ENCODE measurements at regions not wholly inside any gene's neighbourhood (a gene's known extent, or its start where the extent isn't known, plus 50 kb on each side); places are given as distances from the start of the nearest gene placed in this dataset.

- WGBS (ENCODE audit: insufficient coverage, low coverage, low lambda C conversion rate, missing lambda C conversion rate): 89% methylated on average over 1 of the region's 1 CpG
- TF ChIP-seq CTCF (IDR thresholded peaks at IDR 0.05) (no peak), POLR2A (IDR thresholded peaks at IDR 0.05) (no peak)
- Histone ChIP-seq H3K4me3 (no peak overlapping the region), H3K36me3 (no peaks in the 10 kb centered on the region), H3K27ac (no peak overlapping the region), H3K27me3 (no peaks in the 10 kb centered on the region), H3K4me1 (no peaks in the 10 kb centered on the region), H3K9me3 (no peaks in the 10 kb centered on the region)
- DNase-seq (no peak), ATAC-seq (no peak)
- intact Hi-C loops (cut with DNase I): no loop called here
Observed at GRCh38 chr2:204032301-204032700, 95.7 kb downstream of the ICOS start.

- Histone ChIP-seq H3K4me3 (no peak overlapping the region), H3K27ac (no peak overlapping the region), H3K27me3 (no peaks in the 10 kb centered on the region), H3K4me1 (no peaks in the 10 kb centered on the region), H3K36me3 (no peaks in the 10 kb centered on the region), H3K9me3 (no peaks in the 10 kb centered on the region)
- DNase-seq (no peak), ATAC-seq (no peak)
- intact Hi-C loops (cut with DNase I): no loop called here
- TF ChIP-seq CTCF (IDR thresholded peaks at IDR 0.05): no peak
- TF ChIP-seq POLR2A (IDR thresholded peaks at IDR 0.05): no peak
- WGBS (ENCODE audit: insufficient coverage, low coverage, low lambda C conversion rate, missing lambda C conversion rate): 76% methylated on average over 8 of the region's 8 CpGs
Observed at GRCh38 chr2:204033611-204034495, 97.3 kb downstream of the ICOS start.

- Histone ChIP-seq H3K27ac (no peak overlapping the region), H3K36me3 (no peaks in the 10 kb centered on the region), H3K9me3 (no peaks in the 10 kb centered on the region), H3K27me3 (no peaks in the 10 kb centered on the region), H3K4me3 (no peak overlapping the region), H3K4me1 (no peaks in the 10 kb centered on the region)
- ATAC-seq: no peak
- no peak for TF ChIP-seq POLR2A (IDR thresholded peaks at IDR 0.05)
- no peak for TF ChIP-seq CTCF (IDR thresholded peaks at IDR 0.05)
- intact Hi-C loops (cut with DNase I): no loop called here
- DNase-seq: no peak
- WGBS (ENCODE audit: insufficient coverage, low coverage, low lambda C conversion rate, missing lambda C conversion rate): 68% methylated on average over 4 of the region's 4 CpGs
Observed at GRCh38 chr2:204036706-204037105, 100.1 kb downstream of the ICOS start.

- Histone ChIP-seq H3K36me3 (no peaks in the 10 kb centered on the region), H3K4me1 (no peaks in the 10 kb centered on the region), H3K9me3 (no peaks in the 10 kb centered on the region), H3K27me3 (no peaks in the 10 kb centered on the region), H3K27ac (no peak overlapping the region), H3K4me3 (no peak overlapping the region)
- no peak for ATAC-seq
- TF ChIP-seq POLR2A (IDR thresholded peaks at IDR 0.05): no peak
- TF ChIP-seq CTCF (IDR thresholded peaks at IDR 0.05): no peak
- DNase-seq: no peak
- WGBS (ENCODE audit: insufficient coverage, low coverage, low lambda C conversion rate, missing lambda C conversion rate): 76% methylated on average over 2 of the region's 2 CpGs
- intact Hi-C loops (cut with DNase I): no loop called here
Observed at GRCh38 chr2:204037286-204037685, 100.7 kb downstream of the ICOS start.

All from right lobe of liver (tissue), 6 donors.